ENCODE measurements at regions not wholly inside any gene's neighbourhood (a gene's known extent, or its start where the extent isn't known, plus 50 kb on each side); places are given as distances from the start of the nearest gene placed in this dataset.

GRCh38 chr3:148173851-148174250, 523.9 kb upstream of the AGTR1 start:
- DNase-seq: peak; percentile 23

- DNase-seq: peak; percentile 84
Measured at GRCh38 chr3:148175214-148175613, 522.5 kb upstream of the AGTR1 start.

GRCh38 chr3:148178503-148178902, 519.2 kb upstream of the AGTR1 start:
- no peak for DNase-seq

DNA sequence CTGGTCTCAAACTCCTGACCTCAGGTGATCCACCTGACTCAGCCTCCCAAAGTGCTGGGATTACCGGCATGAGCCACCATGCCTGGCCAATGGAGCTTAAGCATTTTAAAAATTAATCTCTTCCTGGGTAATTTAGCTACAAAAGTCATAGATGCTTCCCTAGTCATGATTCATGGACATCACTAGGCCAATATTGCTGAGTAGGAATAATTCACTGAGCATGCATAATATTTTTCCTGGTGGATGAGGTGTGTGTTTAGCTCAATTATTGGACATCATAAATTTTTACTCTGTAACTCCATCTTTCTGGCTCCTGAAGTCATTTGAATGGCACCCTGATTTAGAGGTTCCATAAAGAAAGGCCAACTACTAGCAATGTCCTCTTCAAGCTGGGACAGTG, 512.9 kb upstream of the AGTR1 start:
- DNase-seq: no peak

- DNase-seq: peak; percentile 20
Measured at GRCh38 chr3:148186881-148187280, 510.8 kb upstream of the AGTR1 start.

DNA sequence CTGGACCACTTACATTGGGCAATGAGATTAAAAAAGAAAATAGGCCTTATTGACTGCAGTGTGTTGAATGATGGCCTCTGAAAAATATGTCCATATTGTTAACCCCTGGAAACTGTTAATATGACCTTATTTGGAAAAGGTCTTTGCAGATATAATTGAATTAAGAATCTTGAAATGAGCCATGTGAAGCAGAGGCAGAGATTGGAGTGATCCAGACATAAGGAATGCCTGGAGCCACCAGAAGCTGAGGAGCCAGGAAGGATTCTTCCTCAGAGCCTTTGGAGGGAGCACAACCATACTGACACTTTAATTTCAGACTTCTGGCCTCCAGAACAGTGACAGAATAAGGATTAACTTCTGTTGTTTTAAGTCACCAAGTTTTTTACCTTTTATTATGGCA, 510.4 kb upstream of the AGTR1 start:
- peak; percentile 62 for DNase-seq

DNA sequence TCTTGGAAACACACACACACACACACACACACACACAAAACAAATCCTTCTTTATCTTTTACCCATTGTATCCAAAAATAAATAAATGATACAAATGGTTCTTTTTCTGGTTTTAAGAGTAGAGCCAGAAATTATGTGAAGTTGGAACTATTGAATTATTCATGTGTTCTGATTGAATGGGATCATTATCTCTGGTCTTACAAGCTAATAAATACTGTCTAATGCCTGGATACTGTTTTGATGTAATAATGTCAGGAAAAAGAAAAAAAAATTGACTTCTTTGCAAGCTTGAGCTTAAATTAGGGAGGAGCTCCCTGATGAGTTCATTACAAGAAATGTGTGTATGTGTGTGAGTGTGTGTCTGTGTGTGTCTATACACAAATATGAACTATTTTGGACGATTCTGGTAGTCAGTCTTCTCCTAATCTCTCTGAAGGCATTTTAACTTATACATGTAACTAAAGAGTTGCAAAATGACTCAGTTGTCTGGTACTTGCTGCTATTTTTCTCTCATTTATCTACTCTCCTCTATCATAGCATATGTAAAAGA, 507.2 kb upstream of the AGTR1 start:
- peak; percentile 23 for DNase-seq

DNA sequence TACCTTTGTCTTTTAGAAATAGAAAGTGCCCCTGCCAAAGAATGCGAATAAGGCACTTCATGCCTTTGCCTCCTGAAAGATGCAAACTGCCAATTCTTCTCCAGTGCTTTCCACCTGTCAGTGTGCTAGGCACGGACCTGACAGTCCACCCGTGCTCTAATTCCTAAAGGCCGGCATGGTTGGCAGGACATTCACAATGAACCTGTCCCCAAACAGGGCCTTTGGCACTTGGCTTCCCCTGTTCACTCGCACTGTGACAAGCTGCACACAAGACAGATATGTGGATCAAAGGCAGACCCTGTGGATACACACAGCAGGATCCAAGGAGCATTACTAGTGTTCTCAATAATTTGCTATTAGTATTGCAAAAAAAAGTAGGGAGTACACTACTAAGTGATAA, 505.7 kb upstream of the AGTR1 start:
- DNase-seq: no peak

- DNase-seq: no peak
Measured at GRCh38 chr3:148197061-148197460, 500.6 kb upstream of the AGTR1 start.

GRCh38 chr3:148202386-148202785, 495.3 kb upstream of the AGTR1 start:
- no peak for DNase-seq

DNA sequence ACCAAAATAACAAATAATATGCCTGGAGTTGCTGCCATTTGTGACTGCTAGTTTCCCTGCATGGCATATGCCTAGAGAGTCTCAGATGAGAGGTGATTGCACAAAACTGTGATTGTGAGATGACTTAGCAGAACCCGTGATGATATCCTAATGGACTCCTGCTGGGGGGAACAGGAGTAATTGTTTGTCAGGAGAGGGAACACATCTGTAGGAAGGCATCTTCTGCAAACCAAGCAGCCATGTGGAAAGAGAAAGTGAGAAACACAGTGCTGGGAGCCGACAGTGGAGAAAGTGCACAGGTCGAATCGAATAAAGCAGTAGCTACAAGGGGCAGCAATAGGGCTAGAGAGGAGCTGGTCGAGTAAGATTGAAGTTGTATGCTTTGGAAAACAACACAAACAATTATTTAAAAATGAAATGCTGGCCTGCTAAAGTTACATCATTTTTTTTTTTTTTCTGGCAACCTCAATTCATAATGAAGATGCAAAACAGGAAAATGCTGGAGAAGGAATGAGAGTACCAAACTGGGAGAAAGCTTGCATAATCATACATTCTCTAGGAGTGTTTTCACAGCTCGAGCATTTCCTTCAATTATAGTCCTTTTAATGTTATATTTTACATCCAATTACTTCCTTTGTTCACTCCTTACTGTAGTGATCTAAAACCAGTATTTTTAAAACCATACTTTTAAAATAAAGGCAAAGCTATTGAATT, 494.2 kb upstream of the AGTR1 start:
- peak; percentile 53 for DNase-seq

- DNase-seq: no peak
Measured at GRCh38 chr3:148204131-148204530, 493.6 kb upstream of the AGTR1 start.

GRCh38 chr3:148205977-148206376, 491.7 kb upstream of the AGTR1 start:
- no peak for DNase-seq

DNA sequence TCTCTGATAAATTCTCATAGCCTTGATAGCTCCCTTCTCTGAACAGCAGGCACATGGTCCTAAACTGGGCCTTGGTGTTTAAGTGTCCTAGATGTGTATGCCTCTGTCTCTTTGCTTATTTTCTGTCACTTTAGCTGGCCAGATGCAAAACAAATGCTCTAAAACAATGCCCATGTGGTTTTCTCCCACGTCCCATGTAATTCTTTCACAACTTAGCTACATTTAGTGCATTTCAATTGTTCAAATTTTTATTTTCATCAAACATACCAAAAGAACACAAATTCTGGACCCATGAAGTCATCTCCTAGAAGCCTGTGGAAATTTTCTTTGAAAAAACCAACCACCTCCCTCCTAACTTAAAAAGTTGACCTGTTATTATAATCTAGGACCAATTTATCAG, 491.3 kb upstream of the AGTR1 start:
- DNase-seq: no peak

DNA sequence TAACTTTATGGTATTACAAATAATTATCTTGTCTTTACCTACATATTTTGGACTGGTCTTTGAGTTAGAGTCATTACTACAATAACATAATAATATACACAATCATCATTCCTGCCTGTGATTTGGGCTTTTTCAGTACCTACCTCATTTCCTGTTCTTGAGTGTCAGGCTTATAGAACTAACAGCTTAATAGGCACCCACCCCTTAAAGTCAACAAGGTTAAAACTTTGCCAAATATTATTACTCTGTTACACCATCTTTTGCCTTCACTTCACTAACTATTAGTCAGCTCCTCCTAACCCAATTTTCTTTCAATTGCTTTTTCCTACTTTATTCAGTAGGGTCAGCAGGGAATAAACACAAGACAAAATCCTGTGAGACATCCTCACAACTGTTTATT, 488.7 kb upstream of the AGTR1 start:
- DNase-seq: no peak

GRCh38 chr3:148211725-148212124, 486.0 kb upstream of the AGTR1 start:
- peak; percentile 44 for DNase-seq

DNA sequence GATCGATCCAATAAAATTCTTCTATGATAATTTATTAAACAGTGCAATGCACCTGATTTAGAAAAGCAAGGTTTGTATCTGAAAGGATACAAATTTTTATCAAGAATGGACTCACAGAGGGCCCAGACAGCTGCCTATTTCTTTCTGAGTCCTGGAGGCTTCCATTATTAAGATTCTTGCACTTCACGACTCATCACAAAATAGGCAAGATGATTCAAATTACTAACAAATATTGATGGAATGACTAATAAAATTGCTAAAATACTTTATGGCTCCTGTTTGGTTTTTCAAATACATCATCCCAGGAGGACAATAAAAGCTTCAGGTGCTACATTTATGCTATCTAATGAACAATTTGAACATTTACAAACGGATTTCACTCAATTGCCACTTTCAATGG, 483.0 kb upstream of the AGTR1 start:
- DNase-seq: peak; percentile 42

DNA sequence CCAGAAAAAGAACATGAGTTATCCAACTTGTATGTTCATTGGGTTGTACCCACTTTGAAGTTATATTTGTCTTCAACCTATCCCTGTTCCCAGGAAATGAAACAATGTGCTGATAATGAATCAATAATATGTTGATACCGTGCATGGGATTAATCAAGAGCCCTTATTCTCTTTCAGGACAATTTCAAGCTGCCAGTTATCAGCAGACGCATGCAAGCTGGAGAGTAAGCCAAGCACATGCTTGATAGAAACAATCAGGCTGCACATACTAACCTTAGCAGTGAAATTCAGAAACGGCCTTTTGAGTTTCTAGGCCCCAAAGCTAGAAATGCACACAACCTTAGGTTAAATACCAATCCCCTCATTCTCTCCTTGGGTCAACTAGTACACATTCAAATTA, 480.4 kb upstream of the AGTR1 start:
- DNase-seq: no peak

- DNase-seq: no peak
Measured at GRCh38 chr3:148218222-148218621, 479.5 kb upstream of the AGTR1 start.

DNA sequence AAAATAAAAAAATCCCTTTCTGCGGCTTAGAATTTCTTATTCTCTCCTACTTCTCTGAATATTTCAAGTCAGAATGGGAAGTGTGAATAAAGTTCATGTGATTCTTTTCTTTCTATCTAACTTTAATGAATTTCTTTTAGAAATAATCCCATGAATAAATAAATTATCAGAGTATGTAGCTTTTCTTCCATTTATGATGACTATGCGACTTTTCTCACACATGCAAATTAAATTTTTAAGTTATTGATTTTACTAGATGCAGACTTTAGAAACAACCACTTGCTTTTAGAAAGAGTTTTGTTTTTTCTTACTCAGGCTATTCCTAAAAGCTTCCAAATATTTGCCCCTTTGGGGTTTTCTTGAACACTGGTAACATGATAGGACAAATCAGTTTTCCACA, 477.7 kb upstream of the AGTR1 start:
- no peak for DNase-seq

GRCh38 chr3:148221303-148221702, 476.4 kb upstream of the AGTR1 start:
- no peak for DNase-seq

DNA sequence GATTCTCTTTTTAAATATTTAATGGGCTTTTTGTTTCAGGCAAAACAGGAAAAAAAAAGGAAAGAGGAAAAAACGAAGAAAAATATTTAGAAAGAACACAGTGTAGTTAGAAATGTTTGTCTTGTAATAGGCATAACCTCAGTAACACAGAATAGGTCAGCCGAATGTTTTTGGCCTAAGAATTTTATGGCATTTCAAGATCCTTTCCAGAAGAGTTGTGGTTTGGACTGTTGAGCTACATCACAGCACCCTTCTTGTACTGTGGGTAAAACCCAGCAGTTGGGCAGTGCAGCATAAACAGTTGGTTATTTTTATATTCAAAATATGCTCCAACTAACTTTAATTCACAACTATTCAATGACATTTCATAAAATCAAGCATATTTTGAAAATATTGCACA, 474.4 kb upstream of the AGTR1 start:
- peak; percentile 40 for DNase-seq

- no peak for DNase-seq
Measured at GRCh38 chr3:148226246-148226645, 471.5 kb upstream of the AGTR1 start.

DNA sequence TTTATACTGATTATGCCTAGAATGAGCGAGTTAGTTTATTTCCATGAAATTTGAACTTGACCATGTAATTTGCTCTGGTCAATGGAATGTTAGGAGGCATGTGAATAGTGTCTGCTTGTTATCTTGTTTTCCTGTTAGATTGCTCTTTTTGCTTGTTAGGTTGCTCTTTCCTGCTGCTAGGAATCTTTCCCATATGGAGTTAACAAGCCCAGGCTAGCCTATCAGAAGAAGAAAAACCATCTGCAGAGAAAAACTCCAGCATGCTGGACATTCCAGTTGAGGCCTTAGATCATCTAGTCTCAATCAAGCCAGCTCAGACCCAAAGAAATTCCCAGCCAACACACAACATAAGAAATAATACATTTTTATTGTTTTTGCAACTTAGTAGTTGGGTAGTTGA, 470.2 kb upstream of the AGTR1 start:
- DNase-seq: peak; percentile 43

- peak; percentile 6 for DNase-seq
Measured at GRCh38 chr3:148229107-148229506, 468.6 kb upstream of the AGTR1 start.
